ENCODE measurements at regions not wholly inside any gene's neighbourhood (a gene's known extent, or its start where the extent isn't known, plus 50 kb on each side); places are given as distances from the start of the nearest gene placed in this dataset.
"Not testable (repeated sequence)": the region's sequence is repeated elsewhere in the genome, so short reads cannot be mapped to it uniquely, and the experiment has no call there.

DNA sequence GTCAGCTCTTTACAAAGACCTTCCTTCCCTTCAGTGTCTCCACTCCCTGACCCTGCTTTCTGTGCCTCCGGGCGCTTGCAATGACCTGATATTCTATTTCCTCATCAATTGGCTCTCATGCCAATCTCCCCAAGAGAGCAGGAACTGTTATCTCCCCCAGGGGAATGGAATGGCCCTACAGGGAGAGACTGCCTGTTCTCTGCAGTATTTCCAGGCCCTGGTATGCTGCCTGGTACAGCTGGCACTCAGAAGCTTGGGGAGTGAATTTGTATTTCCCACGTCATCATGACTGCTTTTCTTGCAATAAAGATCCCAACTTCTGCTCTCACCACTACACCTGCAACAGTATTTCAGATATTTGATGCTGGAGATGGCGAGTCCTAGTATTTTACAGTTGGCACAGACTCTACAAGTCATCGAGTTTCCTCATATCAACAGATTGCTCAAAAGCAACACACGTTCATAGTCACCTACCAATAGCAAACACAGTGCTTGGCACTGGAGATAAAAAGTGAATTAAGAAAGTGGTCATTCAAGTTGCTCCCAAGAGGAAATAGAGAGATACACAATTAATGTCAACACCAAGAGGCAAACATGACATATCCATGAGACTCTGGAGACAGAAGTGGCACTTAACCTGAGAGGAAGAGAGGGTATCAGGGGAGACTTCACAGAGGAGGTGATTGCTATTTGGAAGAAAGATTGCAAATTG is 90.5 kb upstream of the EGFL6 start:
- DNase-seq (ENCODE audit: low spot score) (no peak), FAIRE-seq (no peak)

DNA sequence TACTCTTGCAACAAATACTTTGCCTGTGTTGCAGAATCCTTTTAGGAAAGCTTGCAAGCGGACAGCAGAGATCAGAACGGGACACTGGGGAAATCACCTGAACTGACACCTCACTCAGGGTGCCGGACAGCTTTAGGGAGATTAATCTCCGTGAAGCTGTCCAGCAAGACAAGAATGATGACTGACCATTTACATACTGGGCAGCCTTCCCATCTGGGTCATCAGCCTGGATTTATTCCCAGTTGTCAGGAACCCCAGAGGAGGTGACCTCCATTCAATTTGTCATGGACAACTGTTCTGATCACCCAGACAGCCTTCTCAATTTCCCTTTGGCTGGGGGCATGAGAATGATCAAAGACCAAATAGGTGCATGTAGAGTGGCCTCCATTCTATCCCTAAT is 93.0 kb upstream of the EGFL6 start:
- DNase-seq (ENCODE audit: low spot score) = no peak
- no peak for FAIRE-seq

DNA sequence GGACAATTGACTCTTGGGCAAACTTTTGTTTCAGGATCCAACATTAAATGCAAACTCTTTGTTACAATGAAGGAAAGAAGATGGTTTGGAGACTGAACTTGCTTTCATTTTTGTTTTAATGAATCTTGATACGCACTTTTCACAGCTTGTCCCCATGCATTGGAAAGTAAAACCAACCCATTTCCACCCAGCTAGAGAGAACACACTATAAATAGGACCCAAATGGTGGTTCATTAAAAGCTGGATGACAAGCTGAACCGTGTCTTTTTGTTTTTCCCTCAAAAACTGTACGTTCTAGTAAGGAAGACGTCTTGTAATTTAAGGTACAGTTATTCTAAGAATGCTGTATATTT is 95.3 kb upstream of the EGFL6 start:
- DNase-seq (ENCODE audit: low spot score) (no peak), FAIRE-seq (no peak)

DNA sequence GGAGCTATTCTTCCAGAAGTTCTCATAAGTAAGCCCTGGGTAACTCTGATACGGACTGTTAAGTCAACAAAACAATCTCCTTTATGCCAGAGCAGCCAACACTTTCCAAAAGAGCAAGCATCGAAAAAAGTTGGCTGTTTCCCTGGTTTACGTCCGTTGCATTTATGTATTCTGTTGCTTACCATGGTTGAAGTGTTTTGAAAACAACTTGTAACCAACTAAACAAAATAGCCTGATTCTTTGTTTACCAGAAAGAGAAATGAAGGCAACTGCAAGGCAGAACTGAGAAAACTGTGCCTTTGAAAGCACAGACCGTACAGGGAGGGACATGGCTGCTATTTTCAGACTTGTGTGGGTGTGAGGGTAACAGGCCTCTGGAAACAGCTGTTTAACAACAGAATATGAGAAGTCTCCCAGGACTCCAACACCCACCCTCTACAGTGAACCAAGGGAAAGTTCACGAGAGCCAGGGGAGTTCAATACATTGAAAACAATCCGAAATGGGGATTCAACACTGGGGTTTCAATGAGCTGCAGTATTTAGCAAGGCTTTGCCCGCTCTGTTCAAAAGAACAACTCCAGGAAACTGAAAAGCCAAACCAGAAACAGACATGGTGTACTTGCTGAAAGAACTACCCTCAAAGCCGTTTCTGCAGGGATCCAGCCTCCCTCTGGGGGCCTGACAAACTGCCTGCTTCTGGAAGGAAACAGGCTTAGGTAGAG is 95.8 kb upstream of the EGFL6 start:
- no peak for FAIRE-seq
- no peak for DNase-seq (ENCODE audit: low spot score)

DNA sequence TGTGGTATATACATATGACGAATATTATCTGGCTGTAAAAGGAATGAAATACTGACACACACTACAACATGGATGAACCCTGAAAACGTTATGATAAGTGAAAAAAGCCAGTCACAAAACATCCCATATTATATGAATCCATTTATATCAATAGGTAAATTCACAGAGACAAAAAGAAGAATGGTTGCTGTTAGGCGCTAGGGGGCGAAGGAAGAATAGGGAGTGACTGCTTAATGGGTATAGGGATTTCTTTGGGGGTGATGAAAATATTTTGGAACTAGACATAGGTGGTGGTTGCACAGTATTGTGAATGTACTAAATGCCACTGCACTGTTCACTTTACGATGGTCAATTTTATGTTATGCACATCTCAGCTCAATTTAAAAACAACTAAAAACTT is 96.4 kb upstream of the EGFL6 start:
- DNase-seq (ENCODE audit: low spot score) = no peak
- FAIRE-seq = no peak

DNA sequence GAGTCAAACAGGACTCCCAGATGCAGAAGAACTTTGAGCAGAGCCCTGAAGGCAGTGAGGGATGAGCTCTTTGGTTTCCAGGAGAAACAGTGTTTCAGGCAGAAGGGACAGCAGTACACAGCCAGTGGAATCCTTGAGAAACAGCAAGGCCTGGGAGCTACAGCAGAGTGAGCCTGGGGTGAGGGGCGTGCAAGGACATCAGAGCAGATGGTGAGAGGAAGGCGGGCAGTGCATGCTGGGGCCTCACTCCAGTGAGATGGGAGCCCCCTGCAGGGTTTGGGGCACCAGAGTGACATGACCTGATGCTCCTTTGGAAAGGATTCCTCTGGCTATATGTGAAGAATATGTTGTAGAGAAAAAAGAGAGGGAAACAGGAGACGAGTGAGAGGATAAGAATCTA is 98.1 kb upstream of the EGFL6 start:
- no peak for FAIRE-seq

DNA sequence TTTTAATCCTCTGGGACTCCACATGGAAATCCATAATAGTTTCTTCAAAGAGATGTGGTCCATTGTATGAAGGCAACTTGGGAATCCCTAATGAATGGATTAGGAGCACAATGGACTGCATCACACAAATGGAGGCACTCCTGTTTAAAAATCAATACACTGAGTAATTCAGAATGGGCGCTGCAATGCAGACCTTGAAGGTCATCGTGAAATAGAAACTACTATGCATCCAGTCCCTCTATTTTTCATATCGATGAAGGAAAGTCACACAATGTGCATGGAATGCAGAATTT is 98.8 kb upstream of the EGFL6 start:
- DNase-seq (ENCODE audit: low spot score) = no peak
- no peak for FAIRE-seq

More for the DNA sequence above, 98.1 kb upstream of the EGFL6 start:
- DNase-seq (ENCODE audit: low spot score) = no peak

DNA sequence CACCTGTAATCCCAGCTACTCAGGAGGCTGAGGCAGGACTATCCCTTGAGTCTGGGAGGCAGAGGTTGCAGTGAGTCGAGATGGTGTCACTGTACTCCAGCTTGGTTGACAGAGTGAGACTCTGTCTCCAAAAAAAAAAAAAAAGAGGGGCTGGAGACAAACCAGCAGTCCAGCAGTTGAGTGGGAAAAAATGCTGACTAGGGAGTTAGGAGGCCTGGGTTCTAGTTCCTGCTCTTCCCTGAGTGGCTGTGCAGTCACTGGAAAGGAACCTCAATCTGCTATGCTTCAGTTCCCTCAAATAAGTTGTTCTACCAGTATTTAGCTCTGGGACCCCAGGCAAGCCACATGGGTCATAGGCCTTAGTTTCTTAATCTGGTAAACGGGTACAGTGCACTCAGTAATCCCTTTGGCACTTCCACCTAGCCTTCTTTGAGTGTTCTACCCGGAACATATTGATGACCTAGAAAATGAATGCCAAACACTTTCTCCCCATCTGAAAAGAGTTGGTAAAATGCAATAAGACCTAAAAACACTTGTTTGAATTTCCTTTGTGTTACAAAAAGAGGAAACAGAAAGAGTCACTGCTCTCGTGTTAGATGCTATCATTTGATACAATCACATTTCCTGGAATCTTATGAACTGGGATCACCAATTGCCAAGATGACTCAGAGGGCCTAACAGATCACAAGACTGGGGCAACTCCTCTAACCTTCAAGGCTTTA is 99.3 kb upstream of the EGFL6 start:
- DNase-seq (ENCODE audit: low spot score) (no peak), FAIRE-seq (no peak)

DNA sequence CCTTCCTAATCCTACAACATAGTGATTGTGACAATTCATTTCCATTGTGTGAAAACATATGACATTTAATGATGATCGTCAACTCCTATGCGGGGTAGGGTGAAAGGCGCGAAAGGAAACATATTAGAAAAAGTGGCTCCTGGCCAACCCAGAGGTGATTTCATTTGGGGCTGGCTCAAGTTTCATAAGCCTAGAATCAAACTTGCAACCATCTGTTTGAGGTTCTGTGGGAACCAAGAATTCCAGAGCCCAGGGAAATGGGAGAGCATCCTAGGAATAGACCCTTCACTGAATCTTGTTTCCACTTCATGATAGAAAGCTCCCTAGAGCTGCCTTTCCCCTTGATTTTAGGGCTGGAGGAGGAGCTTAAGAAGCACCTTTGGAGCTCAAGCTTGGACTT is 101.3 kb upstream of the EGFL6 start:
- no peak for DNase-seq (ENCODE audit: low spot score)
- FAIRE-seq = no peak

DNA sequence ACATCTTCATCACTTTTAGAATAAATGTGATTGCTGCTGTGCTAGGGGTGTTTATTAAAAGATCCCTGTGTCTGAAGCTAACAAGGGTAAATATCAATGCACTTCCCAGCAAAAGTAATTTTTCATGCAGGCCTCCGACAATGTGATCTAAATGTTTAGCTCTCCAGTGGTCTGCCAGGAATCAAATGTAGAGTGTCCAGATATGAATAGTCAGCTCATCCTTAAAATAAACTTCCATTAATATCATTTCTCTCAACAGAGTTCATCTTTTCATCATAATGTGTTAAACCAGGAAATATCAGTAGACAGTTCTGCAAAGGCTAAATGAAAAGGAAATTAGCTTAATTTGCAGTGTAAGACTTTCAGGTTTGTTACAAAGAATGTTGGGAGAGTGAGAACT is 102.2 kb upstream of the EGFL6 start:
- DNase-seq (ENCODE audit: low spot score) (no peak), FAIRE-seq (no peak)

DNA sequence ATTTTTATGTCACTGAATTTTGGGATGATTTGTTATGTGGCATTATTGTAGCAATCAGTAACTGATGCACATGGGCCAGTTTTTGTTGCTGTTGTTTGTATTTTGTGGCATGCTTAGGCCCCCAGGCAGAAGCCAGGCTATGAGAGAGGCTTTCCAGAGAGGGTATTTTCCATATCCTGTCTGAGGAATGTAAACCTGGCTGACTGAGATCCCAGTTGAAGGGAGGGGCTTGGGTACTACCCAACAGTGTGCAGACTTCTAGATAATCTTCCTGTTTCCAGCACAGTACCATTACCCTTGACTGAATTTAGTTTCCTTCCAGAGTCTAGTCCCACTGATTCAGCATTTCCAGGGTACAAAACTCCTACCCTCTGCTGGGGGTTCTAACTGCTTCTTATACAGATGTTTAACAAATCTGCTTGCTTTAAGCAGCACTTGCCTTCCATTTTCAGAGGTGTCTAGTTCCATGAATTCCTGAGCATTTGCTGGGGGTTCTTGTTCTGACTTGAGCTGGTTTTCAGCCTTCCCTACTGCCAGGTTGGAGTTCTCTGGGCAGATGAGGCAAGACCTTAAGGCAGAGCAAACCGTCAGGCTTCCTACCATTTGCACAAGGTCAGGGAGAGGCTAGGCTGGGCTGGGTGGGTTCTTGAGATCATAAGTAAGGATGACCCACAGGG is 104.7 kb upstream of the EGFL6 start:
- DNase-seq (ENCODE audit: low spot score) (no peak), FAIRE-seq (no peak)

DNA sequence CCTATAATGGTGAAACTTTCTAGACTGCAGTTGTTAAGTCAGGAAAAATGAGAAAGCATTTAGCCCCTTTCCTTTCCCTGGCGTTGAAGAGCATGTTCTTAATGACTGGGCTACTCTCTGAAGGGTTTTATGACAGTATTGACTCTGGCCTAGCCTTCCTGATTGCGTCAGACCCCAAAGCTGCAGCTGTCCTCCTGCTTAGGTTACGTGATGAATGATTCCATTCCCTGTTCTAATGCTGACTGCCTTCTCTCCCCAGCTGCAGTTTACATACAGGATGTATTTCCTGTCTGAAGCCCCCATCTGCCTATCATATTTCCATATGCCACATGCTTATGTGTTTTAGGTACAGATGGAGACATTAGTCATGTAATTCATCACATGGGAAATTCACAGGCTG is 105.8 kb upstream of the EGFL6 start:
- FAIRE-seq = no peak

DNA sequence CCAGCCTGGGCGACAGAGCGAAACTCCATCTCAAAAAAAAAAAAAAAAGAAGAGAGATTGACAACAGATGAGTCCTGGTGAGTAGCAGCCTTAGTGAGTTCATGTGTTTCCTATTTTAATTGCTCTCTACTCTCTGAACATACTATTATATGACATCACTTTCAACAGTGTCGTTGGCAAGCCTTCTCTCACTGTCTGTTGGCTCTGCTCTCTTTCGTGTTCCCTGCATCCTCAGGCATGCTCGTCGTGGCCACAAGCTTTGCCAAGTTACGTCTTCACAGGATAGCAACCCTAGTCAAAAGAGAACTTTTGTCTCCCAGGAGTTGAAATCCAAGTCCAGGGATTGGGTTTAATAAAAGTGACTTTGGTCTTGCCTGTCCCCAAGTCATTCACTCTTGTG is 117.1 kb upstream of the EGFL6 start:
- no peak for DNase-seq (ENCODE audit: low spot score)
- no peak for FAIRE-seq

More for the DNA sequence above, 105.8 kb upstream of the EGFL6 start:
- DNase-seq (ENCODE audit: low spot score) = no peak

DNA sequence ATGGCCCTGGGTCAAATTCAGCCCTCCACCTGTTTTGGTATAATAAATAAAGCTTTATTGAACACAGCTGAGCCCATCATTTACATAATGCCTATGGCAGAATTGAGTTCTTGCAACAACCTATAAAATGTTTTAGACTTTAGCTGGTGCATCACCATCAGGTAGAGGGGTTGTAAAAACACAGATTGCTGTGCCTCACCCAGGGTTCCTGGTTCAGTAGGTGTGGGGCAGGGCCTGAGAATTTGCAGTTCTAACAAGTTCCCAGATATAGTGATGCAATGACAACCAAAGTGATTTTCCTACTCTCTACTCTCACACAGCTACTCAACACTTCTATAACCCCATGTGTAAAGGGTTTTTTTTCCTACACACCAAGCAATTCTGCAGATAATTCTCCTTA is 120.0 kb upstream of the EGFL6 start:
- no peak for DNase-seq (ENCODE audit: low spot score)
- FAIRE-seq = no peak

DNA sequence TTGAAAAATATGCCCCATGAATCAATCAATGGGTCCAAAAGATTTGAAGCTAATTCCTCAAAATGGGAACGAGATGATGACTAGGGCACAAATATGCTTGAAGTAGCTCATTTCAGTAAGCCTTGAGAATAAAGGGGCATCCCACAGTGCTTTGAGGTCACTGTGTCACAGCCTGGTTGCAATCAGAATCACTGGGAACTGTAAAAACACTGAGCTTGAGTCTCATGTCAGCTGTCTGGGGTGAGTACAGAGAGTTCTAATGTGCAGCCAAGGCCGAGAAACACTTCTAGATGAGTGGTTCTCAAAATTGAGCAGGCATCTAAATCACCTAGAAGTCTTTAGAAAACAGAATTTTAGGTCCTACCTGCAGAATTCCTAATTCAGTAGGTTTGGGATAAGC is 120.5 kb upstream of the EGFL6 start:
- FAIRE-seq = no peak

DNA sequence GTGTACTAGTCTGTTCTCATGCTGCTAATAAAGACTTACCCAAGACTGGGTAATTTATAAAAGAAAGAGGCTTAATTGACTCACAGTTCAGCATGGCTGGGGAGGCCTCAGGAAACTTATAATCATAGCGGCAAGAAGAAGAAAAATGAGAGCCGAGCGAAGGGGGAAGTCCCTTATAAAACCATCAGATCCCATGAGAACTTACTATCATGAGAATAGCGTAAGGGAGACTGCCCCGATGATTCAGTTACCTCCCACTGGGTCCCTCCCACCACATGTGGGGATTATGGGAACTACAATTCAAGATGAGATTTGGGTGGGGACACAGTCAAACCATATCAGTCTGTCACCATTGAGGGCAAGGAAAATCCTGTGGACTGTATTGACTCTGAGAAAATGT is 121.8 kb upstream of the ATXN3L start:
- DNase-seq (ENCODE audit: low spot score); FAIRE-seq: not testable (repeated sequence)

More for the DNA sequence above, 120.5 kb upstream of the EGFL6 start:
- DNase-seq (ENCODE audit: low spot score) = no peak

DNA sequence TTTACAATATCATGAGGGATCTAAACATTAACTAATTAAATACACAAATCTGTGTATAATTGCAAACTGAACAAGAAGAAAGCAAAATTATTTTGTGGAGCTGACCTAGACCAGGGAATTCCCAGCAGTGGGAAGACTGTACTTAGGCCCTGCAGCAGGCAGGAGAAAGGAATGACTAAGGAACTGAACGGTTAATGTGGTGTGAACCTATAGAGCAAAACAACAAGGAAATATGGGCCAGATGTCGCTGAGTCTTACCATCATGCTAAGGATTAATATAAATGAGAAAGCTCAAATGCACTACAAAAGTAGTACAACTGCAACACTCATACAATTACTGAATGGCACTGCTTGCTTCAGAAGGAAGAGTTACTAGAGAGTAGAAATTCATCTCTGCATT is 120.3 kb upstream of the ATXN3L start:
- DNase-seq (ENCODE audit: low spot score) (no peak), FAIRE-seq (no peak)

DNA sequence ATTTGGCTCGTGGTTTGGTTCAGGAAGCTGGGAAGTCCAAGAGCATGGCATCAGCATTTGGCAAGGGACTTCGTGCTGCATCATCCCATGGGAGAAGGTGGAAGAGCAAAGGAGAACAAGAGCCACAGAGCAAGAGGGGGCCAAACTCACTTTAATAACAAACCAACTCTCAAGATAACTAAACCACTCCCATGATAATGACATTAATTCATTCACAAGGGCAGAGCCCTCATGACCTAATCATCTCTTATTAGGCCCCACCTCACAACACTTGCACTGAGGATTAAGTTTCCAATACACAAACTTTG is 113.4 kb upstream of the ATXN3L start:
- DNase-seq (ENCODE audit: low spot score) = no peak
- no peak for FAIRE-seq

DNA sequence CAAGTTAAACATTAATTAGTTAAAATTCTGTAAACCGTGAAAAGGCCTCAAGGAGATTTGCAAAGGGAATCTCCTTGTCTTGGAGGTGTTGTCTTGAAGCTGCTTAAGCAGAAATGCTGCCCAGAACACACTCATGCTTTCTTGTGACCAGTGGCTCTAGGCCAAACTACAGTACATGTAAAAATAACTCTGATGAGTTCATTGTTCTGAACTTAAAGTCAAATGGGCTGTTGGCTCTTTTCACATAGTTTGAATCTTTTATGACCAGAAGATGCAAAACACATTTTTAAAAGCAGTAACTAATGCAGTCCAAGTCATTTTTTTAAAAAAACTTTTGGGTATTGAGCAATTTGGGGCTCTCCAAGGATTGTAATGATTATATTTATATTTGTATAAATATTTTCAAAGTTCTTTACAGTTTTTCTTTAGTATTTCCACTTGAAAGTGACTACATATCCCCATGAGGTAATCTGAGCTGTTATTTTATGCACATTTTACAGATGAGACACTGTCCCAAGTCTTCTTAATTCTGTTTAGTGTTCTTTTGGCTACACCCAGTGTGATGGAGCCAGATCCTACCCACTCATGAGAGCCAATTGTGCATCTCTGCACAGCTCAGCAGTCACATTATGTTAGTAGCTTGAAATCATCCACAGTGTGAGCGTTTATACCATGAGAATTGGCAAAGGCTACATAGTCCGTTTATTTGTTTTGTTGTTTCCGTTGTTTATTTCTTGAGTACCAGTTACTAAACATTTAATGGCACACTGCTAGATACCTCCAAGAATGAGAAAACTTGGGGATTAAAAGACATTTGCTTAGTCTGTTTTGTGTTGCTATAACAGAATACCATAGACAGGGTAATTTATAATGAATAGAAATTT is 112.8 kb upstream of the ATXN3L start:
- DNase-seq (ENCODE audit: low spot score) = peak; percentile 13
- FAIRE-seq = no peak

DNA sequence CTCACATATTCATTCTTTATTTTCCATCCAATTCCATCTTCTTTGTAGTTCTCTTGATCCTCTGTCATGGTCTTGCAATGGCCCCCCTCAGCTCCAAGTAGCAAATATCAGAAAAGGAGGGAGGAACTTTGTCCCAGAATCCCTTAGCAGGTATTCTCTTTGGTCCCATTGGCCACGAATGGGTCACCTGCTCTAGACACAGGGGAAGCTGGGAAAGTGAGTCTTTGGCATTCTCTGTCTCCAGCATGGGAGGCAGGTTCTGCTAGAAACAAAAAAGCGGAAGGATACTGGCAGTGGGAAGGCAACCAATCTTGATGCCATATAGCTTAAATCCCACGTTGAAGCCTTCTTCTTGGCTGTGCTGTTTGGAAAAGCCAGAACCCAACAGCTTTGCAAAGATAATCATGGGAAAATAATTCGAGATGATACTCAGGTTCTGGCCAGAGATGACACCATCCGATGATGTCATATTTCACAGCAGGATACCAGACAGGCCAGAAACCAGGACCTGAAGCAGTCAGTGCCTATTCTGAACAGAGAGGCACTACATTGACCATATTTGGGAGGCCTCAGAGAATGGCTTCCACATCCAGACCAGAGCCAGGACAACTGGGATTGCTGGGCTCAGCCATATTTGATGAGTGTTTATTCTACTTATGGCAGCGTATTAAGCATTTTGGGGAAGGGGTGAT is 110.4 kb upstream of the ATXN3L start:
- FAIRE-seq (no peak), DNase-seq (ENCODE audit: low spot score) (no peak)

All from urothelium cell line (cell line).